Thoracic aorta (tissue), 2 donors: ENCODE measurements at regions not wholly inside any gene's neighbourhood (a gene's known extent, or its start where the extent isn't known, plus 50 kb on each side); places are given as distances from the start of the nearest gene placed in this dataset.

ENCODE experiments used
- ATAC-seq: fragments of 150-250 bp; one replicate; pipeline ENCODE4 v1.8.0; 2017; ENCODE audit warnings: low read depth; ENCODE audit not compliant: insufficient number of reproducible peaks, low FRiP score
- DNase-seq: peaks from one replicate; pipeline ENCODE4 v3.0.0-alpha.2; 2020; ENCODE audit warnings: low spot score
- H3K27ac ChIP-seq, 2 donors: fragments of 200-600 bp; sonication (generic); 1 replicate in 1 of 2; 2 replicates in 1 of 2; pipeline ENCODE4 v1.5.1; 2016; ENCODE audit warnings: mild to moderate bottlenecking in 2 of 2, moderate library complexity in 2 of 2
- H3K27me3 ChIP-seq: fragments of 200-600 bp; sonication (generic); replicated peaks from 2 replicates; pipeline ENCODE4 v1.6.0; 2016; ENCODE audit warnings: mild to moderate bottlenecking; ENCODE audit not compliant: insufficient read depth
- H3K36me3 ChIP-seq: fragments of 200-600 bp; sonication (generic); one replicate; pipeline ENCODE4 v1.5.1; 2016
- H3K4me1 ChIP-seq, 2 donors: fragments of 200-600 bp; sonication (generic); 1 replicate in 1 of 2; 2 replicates in 1 of 2; pipeline versions ENCODE4 v1.5.1 to v1.6.0; 2016; ENCODE audit warnings: low read depth in 2 of 2, mild to moderate bottlenecking in 1 of 2; ENCODE audit not compliant: control insufficient read depth in 1 of 2
- H3K4me3 ChIP-seq: fragments of 200-600 bp; sonication (generic); 2 replicates; pipeline ENCODE4 v1.5.1; 2016; ENCODE audit warnings: mild to moderate bottlenecking
- H3K9me3 ChIP-seq: fragments of 200-600 bp; sonication (generic); 2 replicates; pipeline ENCODE4 v1.5.1; 2016
- CTCF ChIP-seq: fragments of 200-600 bp; sonication (generic); IDR thresholded peaks from one replicate; pipeline ENCODE4 v1.5.1; 2019; ENCODE audit warnings: antibody characterized with exemption

- Histone ChIP-seq H3K4me3 (no peak overlapping the region), H3K36me3 (no peaks in the 10 kb centered on the region), H3K27me3 (no peaks in the 10 kb centered on the region), H3K4me1 (no peaks in the 10 kb centered on the region), H3K27ac (no peak overlapping the region), H3K9me3 (no peaks in the 10 kb centered on the region)
- ATAC-seq = no peak
- no peak for DNase-seq
- no peak for TF ChIP-seq CTCF
Observed at GRCh38 chr3:68228856-68229255, 574.4 kb upstream of the SUCLG2 start.

GRCh38 chr3:68220832-68221231, 566.4 kb upstream of the SUCLG2 start:
- no peak for TF ChIP-seq CTCF
- DNase-seq = no peak
- Histone ChIP-seq H3K27me3 (no peaks in the 10 kb centered on the region), H3K4me1 (no peaks in the 10 kb centered on the region), H3K36me3 (no peaks in the 10 kb centered on the region), H3K4me3 (no peak overlapping the region), H3K9me3 (no peaks in the 10 kb centered on the region), H3K27ac (no peak overlapping the region)
- no peak for ATAC-seq

- DNase-seq = no peak
- no peak overlapping the region for H3K4me3 ChIP-seq
- no peak for TF ChIP-seq CTCF
- ATAC-seq = no peak
- H3K4me1 ChIP-seq = no peaks in the 10 kb centered on the region
- H3K27ac ChIP-seq = no peak overlapping the region
- H3K36me3 ChIP-seq = no peaks in the 10 kb centered on the region
- no peaks in the 10 kb centered on the region for H3K9me3 ChIP-seq
- peaks cover 4% of the 10 kb centered on the region for H3K27me3 ChIP-seq
Observed at GRCh38 chr3:68211637-68212036, 557.2 kb upstream of the SUCLG2 start.

- ATAC-seq (no peak), DNase-seq (no peak)
- Histone ChIP-seq H3K27me3 (peaks cover 4% of the 10 kb centered on the region), H3K4me3 (no peak overlapping the region), H3K4me1 (no peaks in the 10 kb centered on the region), H3K9me3 (no peaks in the 10 kb centered on the region), H3K36me3 (no peaks in the 10 kb centered on the region), H3K27ac (no peak overlapping the region)
- TF ChIP-seq CTCF = no peak
Observed at GRCh38 chr3:68210635-68211034, 556.2 kb upstream of the SUCLG2 start.

- TF ChIP-seq CTCF = no peak
- no peak overlapping the region for H3K4me3 ChIP-seq
- H3K27me3 ChIP-seq = no peaks in the 10 kb centered on the region
- no peak for ATAC-seq
- H3K9me3 ChIP-seq = peaks cover 6% of the 10 kb centered on the region
- H3K4me1 ChIP-seq = no peaks in the 10 kb centered on the region
- H3K36me3 ChIP-seq = no peaks in the 10 kb centered on the region
- DNase-seq = no peak
- no peak overlapping the region for H3K27ac ChIP-seq
Observed at GRCh38 chr3:68207327-68207726, 552.9 kb upstream of the SUCLG2 start.
